HCT116 (cell line): ENCODE measurements at regions not wholly inside any gene's neighbourhood (a gene's known extent, or its start where the extent isn't known, plus 50 kb on each side); places are given as distances from the start of the nearest gene placed in this dataset.

ENCODE experiments used
- ATAC-seq: fragments of 200-7000 bp; cut with Tn5 transposase; 2 replicates; pipeline ENCODE4 v1.9.1; 2020; ENCODE audit warnings: mild to moderate bottlenecking, moderate library complexity
- BruUV-seq: library from RNA; stranded (reverse); fragments of 400-500 nt; replicated peaks from 2 replicates; lab custom pipeline; 2021; lab: Mats Ljungman, UMichigan
- CTCF ChIA-PET: fragments of 300-600 bp; sonication (Branson Sonifier 250); formaldehyde crosslinking; loops from one replicate; lab custom pipeline; 2021; ENCODE audit warnings: antibody characterized with exemption; lab: Charles Lee
- POLR2A ChIA-PET: fragments of 300-600, 350-600 bp; sonication (Branson Sonifier 250); formaldehyde crosslinking; loops from one replicate; lab custom pipeline; 2021; ENCODE audit warnings: antibody characterized with exemption; lab: Charles Lee
- RAD21 ChIA-PET, 2 experiments: fragments of 300-600 bp; sonication (Branson Sonifier 250); formaldehyde crosslinking; loops; one replicate each; lab custom pipeline; 2023; ENCODE audit warnings: low total read pairs in 2 of 2; ENCODE audit not compliant: uncharacterized antibody in 2 of 2, unreplicated experiment in 2 of 2, low non-redundant PET in 1 of 2; lab: Charles Lee
- DNase-seq: peaks from one replicate; pipeline ENCODE4 v3.0.0-alpha.2; 2010; ENCODE audit warnings: low read depth, low spot score
- H2AFZ ChIP-seq: fragments of 200-600 bp; shearing (Covaris generic), sonication (generic); 2 replicates; pipeline ENCODE4 v1.6.1; 2017; ENCODE audit warnings: low read depth, mixed run types, mixed read lengths, antibody characterized with exemption, low read length; ENCODE audit not compliant: poor library complexity, severe bottlenecking
- H3K27ac ChIP-seq: 2 replicates; pipeline ENCODE4 v1.5.1; 2012; ENCODE audit warnings: low read depth, low read length
- H3K27me3 ChIP-seq: fragments of 200-600 bp; sonication (generic); 2 replicates; pipeline ENCODE4 v1.6.1; 2016; ENCODE audit warnings: mixed run types, low read length, mixed read lengths; ENCODE audit not compliant: insufficient read depth
- H3K36me3 ChIP-seq, 2 experiments: fragments of 200-500 bp in 1 of 2; fragments of 200-600 bp in 1 of 2; sonication (Bioruptor generic) in 1 of 2; sonication (generic) in 1 of 2; 2 replicates each; pipeline versions ENCODE4 v1.5.1 to v1.6.1; 2014 to 2016; ENCODE audit warnings: low read length in 2 of 2, inconsistent platforms in 1 of 2, mixed read lengths in 1 of 2, mixed run types in 1 of 2; ENCODE audit not compliant: insufficient read depth in 2 of 2, control insufficient read depth in 1 of 2
- H3K4me1 ChIP-seq, 2 experiments: fragments of 200-600 bp in 1 of 2; sonication (generic) in 1 of 2; 2 replicates each; pipeline versions ENCODE4 v1.5.1 to v1.6.1; 2012 to 2017; ENCODE audit warnings: low read length in 2 of 2, inconsistent platforms in 1 of 2, mild to moderate bottlenecking in 1 of 2, mixed read lengths in 1 of 2, mixed run types in 1 of 2, moderate library complexity in 1 of 2; ENCODE audit not compliant: insufficient read depth in 2 of 2, control insufficient read depth in 1 of 2
- H3K4me2 ChIP-seq: fragments of 200-600 bp; sonication (generic); 2 replicates; pipeline ENCODE4 v1.6.1; 2017; ENCODE audit warnings: mixed run types, low read length, mixed read lengths
- H3K4me3 ChIP-seq, 2 experiments: fragments of 200-600 bp in 1 of 2; sonication (generic) in 1 of 2; replicated peaks in 1 of 2; 2 replicates each; pipeline ENCODE4 v1.5.1; 2011 to 2016; ENCODE audit warnings: low read length in 2 of 2, control low read depth in 1 of 2, low read depth in 1 of 2, mild to moderate bottlenecking in 1 of 2, mixed read lengths in 1 of 2, mixed run types in 1 of 2
- H3K79me2 ChIP-seq: fragments of 200-600 bp; sonication (generic); 2 replicates; pipeline ENCODE4 v1.6.1; 2017; ENCODE audit warnings: mild to moderate bottlenecking, mixed run types, low read length, moderate library complexity, mixed read lengths; ENCODE audit not compliant: insufficient read depth
- H3K9ac ChIP-seq: fragments of 200-600 bp; sonication (generic); 2 replicates; pipeline ENCODE4 v1.6.1; 2016; ENCODE audit warnings: low read length, mixed read lengths
- H3K9me2 ChIP-seq: fragments of 200-600 bp; sonication (generic), shearing (Covaris generic); 2 replicates; pipeline ENCODE4 v1.6.1; 2017; ENCODE audit warnings: mixed run types, mild to moderate bottlenecking, moderate library complexity; ENCODE audit not compliant: insufficient read depth
- H3K9me3 ChIP-seq, 2 experiments: fragments of 200-500 bp in 1 of 2; fragments of 200-600 bp in 1 of 2; sonication (Bioruptor generic) in 1 of 2; sonication (generic) in 1 of 2; 2 replicates each; pipeline ENCODE4 v1.6.1; 2014 to 2017; ENCODE audit warnings: low read length in 2 of 2, mixed read lengths in 2 of 2, inconsistent platforms in 1 of 2, low read depth in 1 of 2, mild to moderate bottlenecking in 1 of 2, mixed run types in 1 of 2, moderate library complexity in 1 of 2; ENCODE audit not compliant: control insufficient read depth in 1 of 2, insufficient read depth in 1 of 2
- H4K20me1 ChIP-seq: fragments of 200-600 bp; sonication (generic), shearing (Covaris generic); 2 replicates; pipeline ENCODE4 v1.6.1; 2017; ENCODE audit warnings: mixed run types, mild to moderate bottlenecking, moderate library complexity; ENCODE audit not compliant: insufficient read depth
- ATF3 ChIP-seq: IDR thresholded peaks from 2 replicates; pipeline ENCODE4 v1.6.1; 2012
- CBX3 ChIP-seq: IDR thresholded peaks from 2 replicates; pipeline ENCODE4 v1.6.1; 2012; ENCODE audit warnings: low read depth
- CTCF ChIP-seq, 3 experiments: fragments of 200-600 bp in 1 of 3; sonication (generic) in 1 of 3; IDR thresholded peaks in 2 of 3; conservative IDR thresholded peaks in 1 of 3; 2 replicates each; pipeline ENCODE4 v1.5.1; 2012 to 2017; ENCODE audit warnings: low read depth in 2 of 3, low read length in 2 of 3, antibody characterized with exemption in 1 of 3, borderline replicate concordance in 1 of 3, control low read depth in 1 of 3, mild to moderate bottlenecking in 1 of 3, mixed read lengths in 1 of 3, mixed run types in 1 of 3, moderate library complexity in 1 of 3; ENCODE audit not compliant: insufficient read depth in 1 of 3
- EGR1 ChIP-seq: IDR thresholded peaks from 2 replicates; pipeline ENCODE4 v1.6.1; 2012; ENCODE audit warnings: low read depth
- ELF1 ChIP-seq: IDR thresholded peaks from 2 replicates; pipeline ENCODE4 v1.6.1; 2012; ENCODE audit warnings: low read depth, borderline replicate concordance
- EZH2phosphoT487 ChIP-seq: fragments of 200-600 bp; IDR thresholded peaks from 2 replicates; pipeline ENCODE4 v1.6.1; 2018; ENCODE audit warnings: antibody characterized with exemption, borderline replicate concordance
- JUND ChIP-seq: IDR thresholded peaks from 2 replicates; pipeline ENCODE4 v1.6.1; 2012
- MAX ChIP-seq: IDR thresholded peaks from 2 replicates; pipeline ENCODE4 v1.6.1; 2012
- POLR2A ChIP-seq: IDR thresholded peaks from 2 replicates; pipeline ENCODE4 v1.7.0; 2011; ENCODE audit warnings: borderline replicate concordance; ENCODE audit not compliant: insufficient read depth, insufficient read length; ENCODE audit errors: extremely low read depth
- POLR2AphosphoS5 ChIP-seq: IDR thresholded peaks from 2 replicates; pipeline ENCODE4 v1.6.1; 2011; ENCODE audit warnings: mild to moderate bottlenecking, low read depth, low read length, moderate library complexity
- RAD21 ChIP-seq: IDR thresholded peaks from 2 replicates; pipeline ENCODE4 v1.6.1; 2012; ENCODE audit warnings: low read depth, mild to moderate bottlenecking
- REST ChIP-seq: IDR thresholded peaks from 2 replicates; pipeline ENCODE4 v1.6.1; 2012; ENCODE audit warnings: low read depth
- SRF ChIP-seq: IDR thresholded peaks from 2 replicates; pipeline ENCODE4 v1.6.1; 2012; ENCODE audit warnings: low read depth
- YY1 ChIP-seq: IDR thresholded peaks from 2 replicates; pipeline ENCODE4 v1.6.1; 2011; ENCODE audit warnings: low read length, low read depth, moderate library complexity, mild to moderate bottlenecking; ENCODE audit not compliant: insufficient replicate concordance; ENCODE audit errors: extremely low read depth
- ZNF274 ChIP-seq: fragments of 200-500 bp; sonication (Bioruptor generic); IDR thresholded peaks from 2 replicates; pipeline ENCODE4 v1.6.1; 2014; ENCODE audit warnings: mild to moderate bottlenecking, low read depth, low read length, inconsistent platforms
- intact Hi-C: fragments of 100-400 bp; cut with micrococcal nuclease; formaldehyde crosslinking; loops from 2 replicates; pipeline ENCODE4 v1.10.0; 2022

GRCh38 chr11:71342951-71343827, 90.8 kb upstream of the SHANK2 start (continued):
- no peak for TF ChIP-seq ELF1

- H3K4me1 ChIP-seq, result no peaks in the 10 kb centered on the region
- POLR2A ChIA-PET, result no interaction called here
- RAD21 ChIA-PET, result no interaction called here
- CTCF ChIA-PET, result no interaction called here
- H3K4me2 ChIP-seq, result no peak overlapping the region
- H3K4me3 ChIP-seq, result no peak overlapping the region
- ATAC-seq (no peak), DNase-seq (no peak)
- no peaks in the 10 kb centered on the region for H3K9me3 ChIP-seq
- H3K27me3 ChIP-seq, result peaks cover 4% of the 10 kb centered on the region
- TF ChIP-seq JUND (no peak), ELF1 (no peak), REST (no peak), YY1 (no peak), RAD21 (no peak), MAX (no peak), CTCF (IDR thresholded peaks at IDR 0.05 in 2 of 3, conservative IDR thresholded peaks at IDR 0.05 in 1 of 3; ENCODE audit: borderline replicate concordance in 1 of 3, insufficient read depth in 1 of 3, low read depth in 2 of 3, low read length in 2 of 3) (no peak), ZNF274 (no peak), SRF (no peak), ATF3 (no peak), POLR2A (no peak), CBX3 (no peak), EGR1 (no peak), POLR2AphosphoS5 (no peak), EZH2phosphoT487 (no peak)
- no peaks in the 10 kb centered on the region for H3K79me2 ChIP-seq
- no peak overlapping the region for H2AFZ ChIP-seq
- H3K9ac ChIP-seq, result no peak overlapping the region
- intact Hi-C loops, result no loop called here
- no peaks in the 10 kb centered on the region for H3K9me2 ChIP-seq
- H4K20me1 ChIP-seq, result no peaks in the 10 kb centered on the region
- BruUV-seq, result no TSS peak
- H3K27ac ChIP-seq, result no peak overlapping the region
- H3K36me3 ChIP-seq, result no peaks in the 10 kb centered on the region
Measured at GRCh38 chr11:71342116-71342515, 89.7 kb upstream of the SHANK2 start.
